ENCODE measurements at regions not wholly inside any gene's neighbourhood (a gene's known extent, or its start where the extent isn't known, plus 50 kb on each side); places are given as distances from the start of the nearest gene placed in this dataset.

DNA sequence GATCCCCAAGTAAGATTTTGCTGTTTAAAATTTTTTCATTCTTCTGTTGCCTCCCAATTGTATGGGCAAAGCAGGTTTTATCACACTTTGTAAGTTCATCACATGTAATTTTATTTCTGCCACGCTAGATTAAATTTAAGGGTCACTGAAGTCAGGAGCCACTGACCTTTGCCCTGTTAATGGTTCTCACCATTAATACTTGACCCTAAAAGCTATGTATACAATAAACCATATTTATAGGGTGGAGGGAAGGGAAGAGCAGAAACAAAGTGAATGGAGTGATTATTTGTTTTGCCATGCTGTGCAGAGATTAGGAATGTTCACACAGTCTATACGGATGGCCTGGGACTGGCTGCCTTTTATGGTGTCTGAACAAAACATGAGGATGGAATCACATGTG is 186.7 kb downstream of the BMP2 start:
- no peak for DNase-seq (ENCODE audit: low read depth in 2 of 2)

DNA sequence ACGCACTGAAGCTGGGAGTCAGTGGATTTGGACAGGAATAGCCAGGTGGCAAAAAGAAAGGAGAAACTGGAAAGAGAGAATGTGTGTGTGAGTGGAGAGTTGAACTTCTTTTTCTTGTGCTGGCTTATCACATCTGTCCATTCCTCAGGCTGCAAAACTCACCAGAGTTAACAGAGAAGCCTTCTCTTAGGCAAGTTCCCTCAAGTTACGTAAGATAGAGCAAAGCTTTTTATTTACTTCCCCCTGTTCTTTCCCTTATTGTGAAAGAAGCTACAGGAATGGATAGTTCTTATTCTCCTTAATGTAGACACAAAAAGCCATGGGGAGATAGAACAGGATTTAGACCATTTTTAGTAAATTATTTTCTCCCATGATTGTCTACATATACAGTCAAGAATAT is 188.6 kb downstream of the BMP2 start:
- DNase-seq (ENCODE audit: low read depth in 2 of 2) = no peak

DNA sequence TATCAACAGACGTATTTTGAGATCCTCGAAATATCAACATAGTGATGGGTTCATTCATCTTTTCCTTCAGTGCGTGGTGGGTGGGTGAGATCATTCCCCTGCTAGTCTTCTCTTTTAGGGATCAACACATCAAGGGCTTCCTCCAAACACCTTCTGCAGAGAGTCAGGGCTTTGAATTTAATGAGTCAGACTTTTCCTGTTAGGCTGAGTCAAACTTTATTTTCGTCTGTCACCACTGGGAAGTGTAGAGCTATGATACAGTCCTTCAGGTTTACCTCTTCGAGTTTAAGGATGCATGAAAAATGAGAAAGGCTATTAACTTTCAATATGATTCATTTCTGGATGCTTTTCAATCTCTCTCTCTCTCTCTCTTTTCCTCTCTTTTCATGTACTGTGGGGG is 189.1 kb downstream of the BMP2 start:
- no peak for DNase-seq (ENCODE audit: low read depth in 2 of 2)

DNA sequence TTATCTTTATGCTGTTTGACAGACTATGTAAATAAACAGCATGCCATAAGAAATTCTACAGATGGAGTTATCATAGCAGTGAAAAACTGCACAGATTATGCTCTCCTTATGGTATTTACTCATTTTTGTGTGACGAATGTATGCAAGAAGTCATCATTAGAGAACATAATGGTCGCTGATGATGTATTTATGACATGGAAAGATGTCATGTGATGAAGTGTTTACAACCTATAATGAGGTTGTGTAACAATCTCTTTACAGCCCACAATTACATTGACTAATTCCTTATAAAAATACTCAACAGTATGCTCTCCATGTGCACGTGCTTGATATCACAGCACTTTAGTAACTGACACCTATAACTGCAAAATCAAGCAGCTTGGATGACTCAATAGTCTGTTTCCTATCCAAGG is 192.4 kb downstream of the BMP2 start:
- DNase-seq (ENCODE audit: low read depth in 2 of 2) = no peak

DNA sequence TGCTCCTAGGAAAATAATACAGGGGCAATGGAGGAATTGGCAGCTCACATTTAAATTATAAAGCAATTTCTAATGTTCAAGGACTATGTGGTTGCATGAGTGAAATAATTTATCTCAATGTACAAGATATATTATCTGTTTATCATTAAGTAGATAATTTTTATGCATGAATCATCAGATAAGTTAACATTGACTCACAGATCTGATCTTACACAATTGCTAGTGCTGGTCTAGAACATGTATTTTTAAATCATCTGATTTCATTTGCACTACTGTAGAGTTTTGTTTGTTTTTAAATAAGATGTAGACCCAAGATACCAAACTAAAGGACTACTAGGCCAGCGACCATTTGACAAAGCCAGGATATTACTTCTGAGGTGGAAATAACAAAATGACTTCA is 199.2 kb downstream of the BMP2 start:
- no peak for DNase-seq (ENCODE audit: low read depth in 2 of 2)

DNA sequence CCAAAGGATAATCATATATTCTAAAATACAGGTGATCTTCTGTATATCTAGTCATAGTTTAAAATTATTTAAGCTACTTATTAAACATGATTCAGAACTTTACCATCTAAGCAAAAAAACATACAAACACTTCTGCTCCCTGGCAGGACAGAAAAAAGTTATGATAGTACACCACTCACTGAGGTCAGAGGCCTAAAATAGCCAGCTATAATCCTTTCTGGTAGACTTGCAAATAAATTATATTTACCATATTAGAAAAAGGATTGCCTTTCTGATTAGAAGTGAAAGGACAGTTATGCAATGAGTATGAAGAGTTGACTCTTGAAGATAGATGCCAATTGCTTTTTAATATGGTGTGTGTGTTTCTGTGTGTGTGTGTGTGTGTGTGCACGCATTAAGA is 207.4 kb downstream of the BMP2 start:
- no peak for DNase-seq (ENCODE audit: low read depth in 2 of 2)

DNA sequence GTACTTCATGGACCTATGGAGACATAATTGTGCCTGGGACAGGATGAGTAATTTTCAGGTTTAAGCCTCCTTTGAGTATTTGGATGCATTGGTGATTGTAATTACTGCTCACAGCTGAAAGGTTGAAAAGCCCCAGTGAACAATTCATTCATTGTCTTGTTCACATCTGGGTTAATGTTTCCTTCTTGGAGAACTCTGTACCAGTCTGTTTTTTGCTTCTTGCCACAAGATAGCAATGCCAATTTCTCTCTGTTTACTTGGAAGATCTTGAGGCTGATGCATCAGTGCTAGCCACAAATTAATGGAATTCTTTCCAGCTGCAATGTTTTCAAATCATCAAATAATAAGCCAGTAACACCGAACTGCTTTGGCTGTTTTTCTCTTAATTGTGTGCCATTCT is 207.8 kb downstream of the BMP2 start:
- no peak for DNase-seq (ENCODE audit: low read depth in 2 of 2)

DNA sequence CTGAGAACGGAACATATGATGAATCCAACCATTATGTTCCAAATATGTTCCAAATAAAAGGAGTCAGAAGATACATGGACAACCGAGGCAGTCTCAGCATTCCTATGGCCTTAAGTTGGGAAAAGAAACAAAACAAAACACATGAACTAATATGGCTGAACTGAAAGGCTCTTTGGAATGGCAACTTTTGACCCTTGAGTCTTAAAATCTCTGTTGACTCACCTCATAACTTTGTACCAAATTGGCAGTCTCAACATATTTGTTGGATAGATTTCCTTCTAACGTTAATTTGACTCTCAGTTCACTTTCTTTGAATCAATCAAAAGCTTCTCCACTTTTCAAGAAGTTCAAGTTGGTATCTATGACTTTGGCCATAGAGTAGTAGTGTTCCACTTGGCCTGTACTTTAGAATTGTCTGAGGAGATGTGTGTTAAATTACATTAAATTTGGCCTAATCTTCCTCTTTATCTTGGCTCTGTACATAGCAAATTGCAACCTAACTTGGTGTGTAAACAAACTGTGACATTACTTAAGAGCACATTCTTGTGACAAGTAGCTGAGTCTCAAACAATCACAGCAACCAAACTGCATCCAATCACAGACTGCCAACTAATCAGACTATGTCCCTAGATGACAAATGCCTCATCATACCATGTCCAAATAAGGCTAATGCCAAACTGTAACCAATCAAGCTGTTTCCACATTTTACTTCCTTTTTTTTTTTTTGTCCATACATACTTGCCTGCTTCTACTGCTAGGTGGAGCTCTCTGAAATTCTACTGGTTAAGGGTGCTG is 208.8 kb downstream of the BMP2 start:
- no peak for DNase-seq (ENCODE audit: low read depth in 2 of 2)

DNA sequence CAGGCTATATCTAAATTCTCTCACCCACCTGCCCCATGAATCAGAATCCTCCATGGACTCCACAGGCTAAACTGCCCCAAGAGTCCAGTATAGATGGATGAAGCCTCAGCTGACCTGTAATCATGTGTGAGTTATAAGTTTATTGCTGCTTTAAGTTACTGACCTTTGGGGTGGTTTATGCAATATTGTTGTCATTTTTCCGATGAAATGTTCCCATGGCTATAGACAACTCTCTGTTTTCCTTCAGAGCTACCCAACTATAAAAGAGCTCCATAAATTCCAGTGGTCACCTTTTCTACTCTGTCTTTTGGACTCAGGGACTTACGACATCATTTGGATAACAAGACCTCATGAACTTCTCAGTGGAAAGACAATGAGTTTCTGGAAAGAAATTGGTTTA is 212.1 kb downstream of the BMP2 start:
- DNase-seq (ENCODE audit: low read depth in 2 of 2) = no peak

DNA sequence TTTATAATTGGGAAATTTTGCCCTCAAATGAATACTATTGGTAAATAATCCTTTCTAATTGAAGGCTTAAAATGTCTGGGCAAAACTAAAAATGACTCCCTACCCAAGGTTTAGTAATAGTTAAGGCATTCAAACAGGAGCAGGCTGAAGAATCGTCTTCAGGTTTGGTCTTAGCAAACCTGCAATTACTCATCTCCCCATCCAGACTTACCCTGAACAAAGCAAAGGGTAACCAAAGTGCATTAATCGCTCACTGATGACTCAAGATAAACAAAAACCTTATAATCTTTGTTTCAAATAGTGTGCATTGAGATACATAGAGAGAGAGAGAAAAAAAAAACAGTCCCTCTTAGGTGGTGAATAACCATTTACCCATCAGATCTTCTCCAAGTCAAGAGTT is 225.5 kb downstream of the BMP2 start:
- no peak for DNase-seq (ENCODE audit: low read depth in 2 of 2)

DNA sequence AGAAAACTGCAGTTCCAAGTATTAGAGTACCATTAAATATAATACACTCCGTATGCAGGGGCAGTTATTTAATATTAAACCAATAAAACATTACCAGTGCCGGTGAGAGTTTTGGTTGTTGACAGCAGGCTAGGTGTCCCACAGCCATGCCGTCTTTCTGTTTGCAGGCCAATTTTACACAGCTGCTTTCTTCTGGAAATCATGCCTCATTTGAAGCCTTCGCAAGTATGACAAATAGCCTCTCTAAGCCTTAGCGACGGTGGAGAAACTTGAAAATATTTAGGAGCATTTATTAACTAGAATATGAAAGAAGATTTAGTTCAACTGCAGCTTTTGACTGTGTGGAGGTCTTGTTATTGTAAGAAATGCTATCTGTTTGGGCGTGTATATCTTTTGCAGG is 226.0 kb downstream of the BMP2 start:
- no peak for DNase-seq (ENCODE audit: low read depth in 2 of 2)

DNA sequence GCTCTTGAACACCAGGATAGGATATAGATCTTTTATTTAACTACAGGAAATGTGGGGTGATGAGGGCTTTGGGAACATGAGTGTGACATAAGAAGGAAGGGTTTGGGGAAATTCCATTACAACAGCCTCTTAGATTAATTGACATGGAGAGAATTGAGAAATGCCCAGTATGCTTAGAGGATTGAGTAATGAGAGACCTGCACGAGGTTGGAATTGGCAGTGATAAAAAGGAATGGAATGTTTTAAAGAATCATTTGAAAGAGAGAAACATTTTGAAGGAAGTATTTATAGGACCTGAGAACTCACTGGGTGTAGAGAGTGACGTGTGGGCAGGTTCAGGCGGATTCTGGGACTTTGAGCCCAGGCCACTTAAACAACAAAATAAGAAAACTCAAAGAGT is 227.0 kb downstream of the BMP2 start:
- no peak for DNase-seq (ENCODE audit: low read depth in 2 of 2)

DNA sequence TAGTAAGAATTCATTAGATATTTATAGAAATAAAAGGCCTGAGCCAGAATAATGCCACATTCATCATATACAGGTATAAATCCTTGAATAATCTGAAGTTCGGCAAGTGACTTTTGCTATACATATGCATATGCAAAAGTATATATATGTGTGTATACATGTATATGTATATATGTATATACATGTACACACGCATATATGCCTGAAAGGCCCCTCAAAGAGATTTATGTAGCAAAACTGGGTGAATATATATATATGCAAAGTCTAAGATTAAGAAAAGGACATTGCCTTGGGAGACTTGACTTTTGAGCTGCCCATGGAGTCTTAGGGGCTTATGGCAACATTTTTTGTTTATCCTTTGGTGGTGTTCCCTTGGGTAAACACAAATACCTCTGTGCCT is 231.4 kb downstream of the BMP2 start:
- DNase-seq (ENCODE audit: low read depth in 2 of 2) = no peak

DNA sequence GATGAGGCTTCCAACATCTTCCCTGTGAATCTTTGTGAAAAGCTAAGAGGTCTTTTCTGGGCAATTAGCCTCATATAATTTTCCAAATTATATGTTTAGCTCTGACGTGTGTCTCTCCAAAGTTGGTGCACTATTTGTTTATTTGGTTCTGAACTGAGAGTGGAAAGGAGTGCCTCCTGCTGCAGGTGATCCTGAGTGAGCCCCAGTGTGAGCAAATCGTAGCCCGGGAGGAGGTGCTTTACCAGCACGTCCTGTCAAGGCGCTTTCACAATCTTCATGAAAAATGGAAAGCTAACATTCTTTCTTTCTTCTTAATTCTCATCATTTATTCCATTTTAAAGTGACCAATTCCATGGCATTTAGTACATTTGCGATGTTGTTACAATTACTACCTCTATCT is 231.9 kb downstream of the BMP2 start:
- DNase-seq (ENCODE audit: low read depth in 2 of 2) = no peak

DNA sequence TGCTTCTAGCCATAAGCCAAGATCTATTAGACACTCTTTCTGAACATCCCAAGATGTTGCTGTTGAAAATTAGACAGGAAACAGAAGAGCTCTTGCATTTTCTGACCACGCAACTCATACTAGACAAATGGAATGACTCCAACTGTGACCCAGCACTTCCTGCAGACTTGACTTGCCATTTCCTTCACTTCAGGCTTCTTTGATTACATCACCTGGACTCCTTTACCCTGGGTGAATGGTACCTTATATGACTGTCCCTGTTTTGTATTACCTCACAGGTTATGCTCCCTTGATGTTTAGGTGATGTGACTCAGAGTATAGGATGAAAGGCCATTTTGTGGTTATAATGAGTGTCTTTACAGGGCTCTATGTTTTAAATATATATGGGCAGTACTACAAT is 236.1 kb downstream of the BMP2 start:
- DNase-seq (ENCODE audit: low read depth in 2 of 2) = no peak

DNA sequence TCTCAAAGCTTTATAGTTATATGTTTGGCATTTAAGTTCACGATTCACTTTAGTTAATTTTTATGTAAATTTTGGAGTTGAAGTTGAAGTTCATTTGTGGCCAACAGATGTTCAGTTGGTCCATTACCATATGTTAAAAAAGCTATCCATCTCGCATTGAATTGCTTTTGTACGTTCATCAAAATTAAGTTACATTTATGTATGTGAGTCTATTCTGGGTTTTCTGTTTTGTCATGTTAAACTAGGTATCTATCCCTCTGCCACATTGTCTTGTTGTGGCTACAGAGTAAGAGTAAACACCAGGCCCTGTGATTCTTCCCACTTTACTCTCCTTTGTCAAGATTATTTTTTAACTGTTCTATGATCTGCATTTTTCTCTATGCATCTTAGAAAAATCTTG is 237.3 kb downstream of the BMP2 start:
- no peak for DNase-seq (ENCODE audit: low read depth in 2 of 2)

DNA sequence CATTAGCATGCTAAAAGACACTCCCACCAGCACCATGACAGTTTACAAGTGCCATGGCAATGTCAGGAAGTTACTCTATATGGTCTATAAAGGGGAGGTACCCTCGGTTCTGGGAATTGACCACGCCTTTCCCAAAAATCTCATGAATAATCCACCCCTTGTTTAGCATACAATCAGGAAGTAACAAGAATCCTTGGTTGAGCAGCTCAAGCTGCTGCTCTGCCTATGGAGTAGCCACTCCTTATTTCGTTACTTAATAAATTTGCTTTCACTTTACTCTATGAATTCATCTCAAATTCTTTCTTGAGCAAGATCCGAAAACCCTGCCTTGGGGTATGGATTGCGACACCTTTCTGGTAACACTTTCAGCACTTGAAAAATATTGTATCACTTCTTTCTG is 243.0 kb downstream of the BMP2 start:
- no peak for DNase-seq (ENCODE audit: low read depth in 2 of 2)

DNA sequence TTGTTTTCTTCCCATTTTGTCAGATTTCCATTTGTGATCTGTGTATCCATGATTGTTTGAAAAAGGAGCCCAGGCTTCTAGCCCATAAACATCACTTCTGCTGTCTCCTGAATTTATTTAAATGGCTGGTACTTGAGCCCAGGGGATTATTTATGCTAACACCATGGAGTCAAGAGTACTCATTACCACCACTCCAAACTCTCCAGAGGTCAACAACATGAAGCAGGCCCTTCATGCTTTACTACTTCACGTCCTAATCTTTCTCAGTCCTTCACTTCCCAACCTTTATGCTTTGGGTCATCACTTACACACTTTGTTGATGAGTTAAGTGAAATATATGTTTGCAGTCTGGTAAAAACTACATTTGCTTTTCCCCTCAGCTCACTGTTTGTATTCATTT is 247.8 kb downstream of the BMP2 start:
- no peak for DNase-seq (ENCODE audit: low read depth in 2 of 2)

DNA sequence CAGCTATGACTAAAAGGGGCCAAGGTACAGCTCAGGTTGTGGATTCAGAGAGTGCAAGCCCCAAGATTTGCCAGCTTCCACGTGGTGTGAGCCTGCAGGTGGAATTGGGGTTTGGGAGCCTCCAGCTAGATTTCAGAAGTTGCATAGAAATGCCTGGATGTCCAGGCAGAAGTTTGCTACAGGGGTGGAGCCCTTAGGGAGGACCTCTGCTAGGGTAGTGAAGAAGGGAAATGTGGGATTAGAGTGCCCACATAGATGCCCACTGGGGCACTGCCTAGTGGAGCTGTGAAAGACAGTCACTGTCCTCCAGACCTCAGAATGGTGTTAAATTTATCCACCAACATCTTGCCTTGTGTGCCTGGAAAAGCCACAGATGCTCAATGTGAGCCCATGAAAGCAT is 255.1 kb downstream of the BMP2 start:
- DNase-seq (ENCODE audit: low read depth in 2 of 2) = no peak

DNA sequence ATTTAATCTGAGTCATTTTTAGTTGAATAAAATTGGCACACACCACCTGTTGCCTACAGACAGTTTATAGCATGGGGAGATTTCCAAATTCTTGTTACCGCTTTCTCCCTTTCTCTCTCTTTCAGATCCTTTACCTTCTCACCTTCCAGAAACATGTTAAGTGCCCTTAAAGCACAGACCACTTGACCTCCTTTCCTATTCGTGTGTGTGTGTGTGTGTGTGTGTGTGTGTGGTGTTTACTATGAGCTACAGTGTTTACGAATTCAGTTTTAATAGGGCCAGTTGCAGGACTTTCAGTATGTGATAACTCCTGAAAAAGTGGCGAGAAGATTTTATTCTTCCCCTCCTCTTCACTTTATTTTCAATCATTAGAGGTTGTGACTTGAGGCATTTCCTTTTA is 258.1 kb downstream of the BMP2 start:
- no peak for DNase-seq (ENCODE audit: low read depth in 2 of 2)

DNA sequence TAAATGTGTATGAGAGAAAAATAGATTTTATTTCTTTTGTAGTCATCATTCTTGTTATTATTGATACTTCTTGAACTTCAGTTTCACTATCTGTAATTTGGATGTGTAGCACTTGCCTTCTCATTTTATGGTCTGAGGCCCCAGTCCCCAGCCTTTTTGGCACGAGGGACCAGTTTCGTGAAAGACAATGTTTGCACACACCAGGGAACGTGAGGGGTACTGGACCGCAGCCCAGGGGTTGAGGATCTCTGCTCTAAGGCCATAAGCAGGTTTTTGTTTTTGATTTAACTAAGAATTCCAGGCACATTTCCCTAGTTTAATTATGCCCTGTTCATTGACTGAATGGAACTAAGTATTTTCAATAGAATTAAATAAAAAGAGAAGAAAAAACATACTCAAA is 261.5 kb downstream of the BMP2 start:
- no peak for DNase-seq (ENCODE audit: low read depth in 2 of 2)

DNA sequence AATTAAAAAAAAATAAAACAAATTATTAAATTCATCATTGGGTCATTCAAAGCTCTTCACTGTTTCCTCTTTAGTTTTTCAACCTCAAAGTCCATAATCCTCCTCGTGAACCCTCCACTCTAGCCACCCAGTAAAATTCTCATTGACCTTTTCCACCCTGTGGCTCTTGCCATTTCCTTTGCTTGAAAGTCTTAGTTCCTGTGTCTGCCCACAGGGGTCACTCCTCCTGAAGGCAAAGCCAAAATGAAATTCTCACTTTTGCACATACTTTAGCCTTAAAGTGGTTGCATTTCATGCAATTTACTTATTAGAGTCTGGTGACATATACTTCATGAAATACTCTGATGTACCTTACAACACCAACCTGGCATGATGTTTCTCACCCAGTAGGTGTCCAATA is 263.7 kb downstream of the BMP2 start:
- DNase-seq (ENCODE audit: low read depth in 2 of 2) = no peak

DNA sequence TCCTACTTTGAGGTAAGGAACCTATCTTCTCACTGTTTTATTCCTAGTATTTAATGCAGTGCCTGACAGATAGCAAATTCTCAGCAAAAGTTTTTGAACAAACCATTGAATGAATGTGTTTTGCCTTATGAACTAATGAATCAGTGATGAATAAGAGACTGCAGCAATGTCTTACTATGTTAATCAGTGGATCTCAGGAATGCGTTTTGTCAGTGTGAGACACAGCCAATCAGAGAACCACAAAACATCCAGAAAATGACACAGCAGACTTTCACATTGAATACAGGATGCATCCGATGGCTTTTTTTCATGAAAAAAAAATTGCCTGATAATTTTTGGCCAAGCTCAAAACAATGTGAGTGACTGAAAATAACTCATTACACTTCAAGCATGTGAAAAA is 270.5 kb downstream of the BMP2 start:
- no peak for DNase-seq (ENCODE audit: low read depth in 2 of 2)

DNA sequence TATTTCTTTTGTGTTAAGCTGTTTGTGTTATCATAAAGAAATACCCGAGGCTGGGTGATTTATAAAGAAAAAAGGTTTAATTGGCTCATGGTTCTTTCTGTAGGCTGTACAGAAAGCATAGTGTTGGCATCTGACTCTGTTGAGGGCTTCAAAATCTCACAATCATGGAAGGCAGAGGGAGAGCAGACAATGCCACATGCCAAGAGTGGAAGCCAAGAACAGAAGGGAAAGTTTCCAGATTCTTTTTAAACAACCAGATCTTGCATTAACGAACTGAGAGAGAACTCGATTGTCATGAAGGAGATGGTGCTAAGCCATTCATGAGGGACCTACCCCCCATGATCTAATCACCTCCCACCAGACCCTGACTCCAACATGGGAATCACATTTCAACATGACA is 290.1 kb downstream of the BMP2 start:
- no peak for DNase-seq (ENCODE audit: low read depth in 2 of 2)
